ENCODE measurements at regions not wholly inside any gene's neighbourhood (a gene's known extent, or its start where the extent isn't known, plus 50 kb on each side); places are given as distances from the start of the nearest gene placed in this dataset.
A peak's percentile ranks its signal among the peaks of the same experiment; 100 is the strongest.

DNA sequence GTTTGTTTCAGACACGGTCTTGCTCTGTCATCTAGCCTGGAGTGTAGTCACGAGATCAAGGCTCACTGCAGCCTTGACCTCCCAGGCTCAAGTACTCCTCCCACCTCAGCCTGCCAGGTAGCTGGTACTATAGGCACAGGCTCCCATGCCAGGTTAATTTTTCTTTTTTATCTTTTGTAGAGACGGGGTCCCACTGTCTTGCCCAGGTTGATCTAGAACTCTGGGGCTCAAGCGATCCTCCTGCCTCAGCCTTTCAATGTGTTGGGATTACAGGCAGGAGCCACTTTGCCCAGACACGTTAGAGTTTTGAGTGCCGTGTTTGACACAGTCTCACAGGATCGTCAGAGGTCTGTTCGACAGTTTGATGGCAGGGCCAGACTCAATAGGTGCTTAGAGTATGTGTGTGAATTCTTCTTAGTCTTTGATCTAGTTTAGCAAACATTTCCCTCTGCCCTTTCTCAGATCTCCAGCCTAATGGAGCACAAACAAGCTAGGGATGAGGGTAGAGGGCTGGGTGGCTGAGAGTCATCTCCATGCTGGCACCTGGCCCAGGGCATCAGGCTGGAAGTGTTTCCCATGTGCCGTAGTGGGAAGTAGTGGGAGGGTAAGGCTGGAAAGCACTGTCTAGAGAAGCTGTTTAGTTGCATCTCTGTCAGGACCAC, 66.1 kb upstream of the DLG1 start (continued):
- TF ChIP-seq, protein P1, sequence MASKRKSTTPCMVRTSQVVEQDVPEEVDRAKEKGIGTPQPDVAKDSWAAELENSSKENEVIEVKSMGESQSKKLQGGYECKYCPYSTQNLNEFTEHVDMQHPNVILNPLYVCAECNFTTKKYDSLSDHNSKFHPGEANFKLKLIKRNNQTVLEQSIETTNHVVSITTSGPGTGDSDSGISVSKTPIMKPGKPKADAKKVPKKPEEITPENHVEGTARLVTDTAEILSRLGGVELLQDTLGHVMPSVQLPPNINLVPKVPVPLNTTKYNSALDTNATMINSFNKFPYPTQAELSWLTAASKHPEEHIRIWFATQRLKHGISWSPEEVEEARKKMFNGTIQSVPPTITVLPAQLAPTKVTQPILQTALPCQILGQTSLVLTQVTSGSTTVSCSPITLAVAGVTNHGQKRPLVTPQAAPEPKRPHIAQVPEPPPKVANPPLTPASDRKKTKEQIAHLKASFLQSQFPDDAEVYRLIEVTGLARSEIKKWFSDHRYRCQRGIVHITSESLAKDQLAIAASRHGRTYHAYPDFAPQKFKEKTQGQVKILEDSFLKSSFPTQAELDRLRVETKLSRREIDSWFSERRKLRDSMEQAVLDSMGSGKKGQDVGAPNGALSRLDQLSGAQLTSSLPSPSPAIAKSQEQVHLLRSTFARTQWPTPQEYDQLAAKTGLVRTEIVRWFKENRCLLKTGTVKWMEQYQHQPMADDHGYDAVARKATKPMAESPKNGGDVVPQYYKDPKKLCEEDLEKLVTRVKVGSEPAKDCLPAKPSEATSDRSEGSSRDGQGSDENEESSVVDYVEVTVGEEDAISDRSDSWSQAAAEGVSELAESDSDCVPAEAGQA (IDR thresholded peaks at IDR 0.05; ENCODE audit: low read depth): no peak
- TF ChIP-seq, protein P1 (CRISPR knock-in tag; IDR thresholded peaks at IDR 0.05; ENCODE audit: borderline replicate concordance): no peak
- TF ChIP-seq ZNF530 (CRISPR knock-in tag; IDR thresholded peaks at IDR 0.05; ENCODE audit: low read depth) (no peak), ZNF232 (CRISPR knock-in tag; IDR thresholded peaks at IDR 0.05; ENCODE audit: borderline replicate concordance) (no peak), ETV5 (CRISPR knock-in tag; IDR thresholded peaks at IDR 0.05; ENCODE audit: borderline replicate concordance) (no peak), ATF1 (CRISPR knock-in tag; IDR thresholded peaks at IDR 0.05) (no peak), LCORL (IDR thresholded peaks at IDR 0.05) (no peak), LCORL (CRISPR knock-in tag; IDR thresholded peaks at IDR 0.05) (no peak), DNMT3B (CRISPR knock-in tag; conservative IDR thresholded peaks at IDR 0.05) (no peak), ZNF430 (CRISPR knock-in tag; IDR thresholded peaks at IDR 0.05) (no peak), TBP (CRISPR knock-in tag; IDR thresholded peaks at IDR 0.05) (no peak), ZNF678 (CRISPR knock-in tag; IDR thresholded peaks at IDR 0.05) (no peak), MAFK (conservative IDR thresholded peaks at IDR 0.05 in 1 of 2, IDR thresholded peaks at IDR 0.05 in 1 of 2; ENCODE audit: low read length in 2 of 2) (no peak), SRSF9 (IDR thresholded peaks at IDR 0.05; ENCODE audit: borderline replicate concordance, insufficient read depth, low read depth, low read length, poor library complexity, severe bottlenecking) (no peak)
- TF ChIP-seq, protein P2, sequence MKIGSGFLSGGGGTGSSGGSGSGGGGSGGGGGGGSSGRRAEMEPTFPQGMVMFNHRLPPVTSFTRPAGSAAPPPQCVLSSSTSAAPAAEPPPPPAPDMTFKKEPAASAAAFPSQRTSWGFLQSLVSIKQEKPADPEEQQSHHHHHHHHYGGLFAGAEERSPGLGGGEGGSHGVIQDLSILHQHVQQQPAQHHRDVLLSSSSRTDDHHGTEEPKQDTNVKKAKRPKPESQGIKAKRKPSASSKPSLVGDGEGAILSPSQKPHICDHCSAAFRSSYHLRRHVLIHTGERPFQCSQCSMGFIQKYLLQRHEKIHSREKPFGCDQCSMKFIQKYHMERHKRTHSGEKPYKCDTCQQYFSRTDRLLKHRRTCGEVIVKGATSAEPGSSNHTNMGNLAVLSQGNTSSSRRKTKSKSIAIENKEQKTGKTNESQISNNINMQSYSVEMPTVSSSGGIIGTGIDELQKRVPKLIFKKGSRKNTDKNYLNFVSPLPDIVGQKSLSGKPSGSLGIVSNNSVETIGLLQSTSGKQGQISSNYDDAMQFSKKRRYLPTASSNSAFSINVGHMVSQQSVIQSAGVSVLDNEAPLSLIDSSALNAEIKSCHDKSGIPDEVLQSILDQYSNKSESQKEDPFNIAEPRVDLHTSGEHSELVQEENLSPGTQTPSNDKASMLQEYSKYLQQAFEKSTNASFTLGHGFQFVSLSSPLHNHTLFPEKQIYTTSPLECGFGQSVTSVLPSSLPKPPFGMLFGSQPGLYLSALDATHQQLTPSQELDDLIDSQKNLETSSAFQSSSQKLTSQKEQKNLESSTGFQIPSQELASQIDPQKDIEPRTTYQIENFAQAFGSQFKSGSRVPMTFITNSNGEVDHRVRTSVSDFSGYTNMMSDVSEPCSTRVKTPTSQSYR (CRISPR knock-in tag; IDR thresholded peaks at IDR 0.05; ENCODE audit: borderline replicate concordance): peak; percentile 36; the same call in 1 of the 2 replicates
- TF ChIP-seq, protein P3, sequence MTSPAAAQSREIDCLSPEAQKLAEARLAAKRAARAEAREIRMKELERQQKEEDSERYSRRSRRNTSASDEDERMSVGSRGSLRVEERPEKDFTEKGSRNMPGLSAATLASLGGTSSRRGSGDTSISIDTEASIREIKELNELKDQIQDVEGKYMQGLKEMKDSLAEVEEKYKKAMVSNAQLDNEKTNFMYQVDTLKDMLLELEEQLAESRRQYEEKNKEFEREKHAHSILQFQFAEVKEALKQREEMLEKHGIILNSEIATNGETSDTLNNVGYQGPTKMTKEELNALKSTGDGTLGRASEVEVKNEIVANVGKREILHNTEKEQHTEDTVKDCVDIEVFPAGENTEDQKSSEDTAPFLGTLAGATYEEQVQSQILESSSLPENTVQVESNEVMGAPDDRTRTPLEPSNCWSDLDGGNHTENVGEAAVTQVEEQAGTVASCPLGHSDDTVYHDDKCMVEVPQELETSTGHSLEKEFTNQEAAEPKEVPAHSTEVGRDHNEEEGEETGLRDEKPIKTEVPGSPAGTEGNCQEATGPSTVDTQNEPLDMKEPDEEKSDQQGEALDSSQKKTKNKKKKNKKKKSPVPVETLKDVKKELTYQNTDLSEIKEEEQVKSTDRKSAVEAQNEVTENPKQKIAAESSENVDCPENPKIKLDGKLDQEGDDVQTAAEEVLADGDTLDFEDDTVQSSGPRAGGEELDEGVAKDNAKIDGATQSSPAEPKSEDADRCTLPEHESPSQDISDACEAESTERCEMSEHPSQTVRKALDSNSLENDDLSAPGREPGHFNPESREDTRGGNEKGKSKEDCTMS (CRISPR knock-in tag; conservative IDR thresholded peaks at IDR 0.05): no peak
- TF ChIP-seq, protein P4, sequence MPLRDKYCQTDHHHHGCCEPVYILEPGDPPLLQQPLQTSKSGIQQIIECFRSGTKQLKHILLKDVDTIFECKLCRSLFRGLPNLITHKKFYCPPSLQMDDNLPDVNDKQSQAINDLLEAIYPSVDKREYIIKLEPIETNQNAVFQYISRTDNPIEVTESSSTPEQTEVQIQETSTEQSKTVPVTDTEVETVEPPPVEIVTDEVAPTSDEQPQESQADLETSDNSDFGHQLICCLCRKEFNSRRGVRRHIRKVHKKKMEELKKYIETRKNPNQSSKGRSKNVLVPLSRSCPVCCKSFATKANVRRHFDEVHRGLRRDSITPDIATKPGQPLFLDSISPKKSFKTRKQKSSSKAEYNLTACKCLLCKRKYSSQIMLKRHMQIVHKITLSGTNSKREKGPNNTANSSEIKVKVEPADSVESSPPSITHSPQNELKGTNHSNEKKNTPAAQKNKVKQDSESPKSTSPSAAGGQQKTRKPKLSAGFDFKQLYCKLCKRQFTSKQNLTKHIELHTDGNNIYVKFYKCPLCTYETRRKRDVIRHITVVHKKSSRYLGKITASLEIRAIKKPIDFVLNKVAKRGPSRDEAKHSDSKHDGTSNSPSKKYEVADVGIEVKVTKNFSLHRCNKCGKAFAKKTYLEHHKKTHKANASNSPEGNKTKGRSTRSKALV (CRISPR knock-in tag; IDR thresholded peaks at IDR 0.05): no peak

All from HepG2 (cell line).